ENCODE measurements at regions not wholly inside any gene's neighbourhood (a gene's known extent, or its start where the extent isn't known, plus 50 kb on each side); places are given as distances from the start of the nearest gene placed in this dataset.

GRCh38 chrX:113330416-113330815 is 489.8 kb upstream of the AMOT start:
- no peak overlapping the region for H2AFZ ChIP-seq (ENCODE audit: low read depth, low read length)
- H3K9me3 ChIP-seq (replicated peaks; ENCODE audit: control insufficient read depth, insufficient read depth, low read depth, low read length): no peaks in the 10 kb centered on the region
- H3K9ac ChIP-seq (ENCODE audit: insufficient read depth in 1 of 2, low read depth in 2 of 2, low read length in 2 of 2): no peak overlapping the region
- H3K36me3 ChIP-seq (ENCODE audit: control insufficient read depth, insufficient read depth, low read length): no peaks in the 10 kb centered on the region
- intact Hi-C loops (cut with micrococcal nuclease): no loop called here
- H3K9me1 ChIP-seq (ENCODE audit: control insufficient read depth, insufficient read depth, low read length): no peaks in the 10 kb centered on the region
- H3K27me3 ChIP-seq (ENCODE audit: control insufficient read depth in 2 of 2, insufficient read depth in 2 of 2, low read length in 2 of 2): no peaks in the 10 kb centered on the region
- H4K20me1 ChIP-seq (replicated peaks; ENCODE audit: control insufficient read depth, insufficient read depth, low read length): no peaks in the 10 kb centered on the region
- TF ChIP-seq HSF4 (CRISPR knock-in tag; IDR thresholded peaks at IDR 0.05; ENCODE audit: borderline replicate concordance) (no peak), ZNF609 (CRISPR knock-in tag; IDR thresholded peaks at IDR 0.05; ENCODE audit: borderline replicate concordance) (no peak), MYNN (IDR thresholded peaks at IDR 0.05) (no peak), MYNN (CRISPR knock-in tag; IDR thresholded peaks at IDR 0.05) (no peak), NRF1 (conservative IDR thresholded peaks at IDR 0.05 in 1 of 2, IDR thresholded peaks at IDR 0.05 in 1 of 2) (no peak), PTBP1 (IDR thresholded peaks at IDR 0.05; ENCODE audit: low read depth, low read length) (no peak), ZKSCAN8 (CRISPR knock-in tag; IDR thresholded peaks at IDR 0.05) (no peak), ZBTB17 (CRISPR knock-in tag; IDR thresholded peaks at IDR 0.05) (no peak), SMAD4 (CRISPR knock-in tag; conservative IDR thresholded peaks at IDR 0.05) (no peak), CEBPB (tag; IDR thresholded peaks at IDR 0.05) (no peak), CEBPZ (IDR thresholded peaks at IDR 0.05; ENCODE audit: borderline replicate concordance, low read depth, low read length) (no peak)
- TF ChIP-seq, protein P1, sequence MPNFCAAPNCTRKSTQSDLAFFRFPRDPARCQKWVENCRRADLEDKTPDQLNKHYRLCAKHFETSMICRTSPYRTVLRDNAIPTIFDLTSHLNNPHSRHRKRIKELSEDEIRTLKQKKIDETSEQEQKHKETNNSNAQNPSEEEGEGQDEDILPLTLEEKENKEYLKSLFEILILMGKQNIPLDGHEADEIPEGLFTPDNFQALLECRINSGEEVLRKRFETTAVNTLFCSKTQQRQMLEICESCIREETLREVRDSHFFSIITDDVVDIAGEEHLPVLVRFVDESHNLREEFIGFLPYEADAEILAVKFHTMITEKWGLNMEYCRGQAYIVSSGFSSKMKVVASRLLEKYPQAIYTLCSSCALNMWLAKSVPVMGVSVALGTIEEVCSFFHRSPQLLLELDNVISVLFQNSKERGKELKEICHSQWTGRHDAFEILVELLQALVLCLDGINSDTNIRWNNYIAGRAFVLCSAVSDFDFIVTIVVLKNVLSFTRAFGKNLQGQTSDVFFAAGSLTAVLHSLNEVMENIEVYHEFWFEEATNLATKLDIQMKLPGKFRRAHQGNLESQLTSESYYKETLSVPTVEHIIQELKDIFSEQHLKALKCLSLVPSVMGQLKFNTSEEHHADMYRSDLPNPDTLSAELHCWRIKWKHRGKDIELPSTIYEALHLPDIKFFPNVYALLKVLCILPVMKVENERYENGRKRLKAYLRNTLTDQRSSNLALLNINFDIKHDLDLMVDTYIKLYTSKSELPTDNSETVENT (CRISPR knock-in tag; IDR thresholded peaks at IDR 0.05): no peak
- no TSS peak for BruUV-seq (replicated peaks)
- no peaks in the 10 kb centered on the region for H3K4me1 ChIP-seq (replicated peaks in 1 of 2; ENCODE audit: control insufficient read depth in 2 of 2, insufficient read depth in 2 of 2, low read length in 2 of 2)
- POLR2A ChIA-PET: no interaction called here
- DNase-seq (ENCODE audit: extremely low read depth in 1 of 4, low spot score in 3 of 4): no peak
- CTCF ChIA-PET (ENCODE audit: low intra/inter-chr PET ratio): no interaction called here
- H3K27ac ChIP-seq (ENCODE audit: extremely low read depth, low read depth, low read length): no peak overlapping the region
- ATAC-seq: no peak
- FAIRE-seq: no peak
- H3K79me2 ChIP-seq (ENCODE audit: control insufficient read depth, insufficient read depth, low read length): no peaks in the 10 kb centered on the region
- in situ Hi-C loops (cut with MboI): no loop called here
- H3K4me3 ChIP-seq: no peak overlapping the region
- no peak overlapping the region for H3K4me2 ChIP-seq (ENCODE audit: insufficient read depth, low read length)

Measured in K562 (cell line).